ENCODE measurements at regions not wholly inside any gene's neighbourhood (a gene's known extent, or its start where the extent isn't known, plus 50 kb on each side); places are given as distances from the start of the nearest gene placed in this dataset.

DNA sequence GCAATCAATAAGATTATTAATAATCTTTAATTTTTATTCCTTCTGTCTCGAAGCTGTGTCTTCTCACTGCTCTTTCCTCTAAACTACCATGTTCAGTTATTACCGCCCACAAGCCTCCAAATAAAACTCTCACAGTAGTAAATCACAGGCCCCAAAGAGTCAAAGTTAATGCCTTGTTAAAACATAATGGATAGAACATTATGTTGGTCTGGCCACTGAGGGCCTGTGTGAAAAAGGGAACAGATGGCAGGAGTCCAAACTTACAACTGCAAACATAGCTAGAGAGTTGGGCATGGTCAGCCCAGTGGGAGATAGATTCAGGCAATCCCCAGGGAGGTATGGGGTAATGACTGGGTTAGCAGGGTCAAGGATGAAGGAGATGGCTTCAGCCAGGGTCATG is 84.6 kb upstream of the TNIP3 start:
- Histone ChIP-seq H3K4me3 (replicated peaks; ENCODE audit: low read depth, low read length) (no peak overlapping the region), H3K36me3 (ENCODE audit: control insufficient read depth, insufficient read depth, low read length) (no peaks in the 10 kb centered on the region), H3K27me3 (replicated peaks; ENCODE audit: control insufficient read depth, insufficient read depth, low read length) (no peaks in the 10 kb centered on the region)
- no peak for TF ChIP-seq CTCF (IDR thresholded peaks at IDR 0.05; ENCODE audit: insufficient read depth, low read length, poor library complexity, severe bottlenecking)
- no peak for DNase-seq (ENCODE audit: extremely low read depth, insufficient read length)

DNA sequence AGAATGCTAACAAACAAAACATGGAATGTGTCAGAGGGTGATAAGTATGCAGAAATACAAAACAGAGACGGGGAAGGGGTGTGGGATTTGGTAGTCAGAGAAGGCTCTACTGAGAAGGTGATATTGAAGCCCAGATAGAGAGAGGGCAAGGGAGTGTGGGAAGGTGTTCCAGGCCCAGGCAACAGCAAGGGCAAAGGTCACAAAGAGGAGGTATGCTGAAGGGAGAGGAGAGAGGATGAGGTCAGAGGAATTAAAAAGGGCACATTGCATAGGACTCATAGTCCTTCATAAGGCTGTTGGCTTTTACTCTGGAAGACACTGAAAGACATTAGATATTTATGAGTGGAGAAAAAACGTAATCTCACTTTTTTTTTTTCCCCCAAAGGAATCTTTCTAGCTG is 82.6 kb upstream of the TNIP3 start:
- Histone ChIP-seq H3K27me3 (replicated peaks; ENCODE audit: control insufficient read depth, insufficient read depth, low read length) (no peaks in the 10 kb centered on the region), H3K4me3 (replicated peaks; ENCODE audit: low read depth, low read length) (no peak overlapping the region), H3K36me3 (ENCODE audit: control insufficient read depth, insufficient read depth, low read length) (no peaks in the 10 kb centered on the region)
- no peak for DNase-seq (ENCODE audit: extremely low read depth, insufficient read length)
- no peak for TF ChIP-seq CTCF (IDR thresholded peaks at IDR 0.05; ENCODE audit: insufficient read depth, low read length, poor library complexity, severe bottlenecking)

- Histone ChIP-seq H3K27me3 (replicated peaks; ENCODE audit: control insufficient read depth, insufficient read depth, low read length) (no peaks in the 10 kb centered on the region), H3K36me3 (ENCODE audit: control insufficient read depth, insufficient read depth, low read length) (no peaks in the 10 kb centered on the region), H3K4me3 (replicated peaks; ENCODE audit: low read depth, low read length) (no peak overlapping the region)
- TF ChIP-seq CTCF (IDR thresholded peaks at IDR 0.05; ENCODE audit: insufficient read depth, low read length, poor library complexity, severe bottlenecking) = no peak
- no peak for DNase-seq (ENCODE audit: extremely low read depth, insufficient read length)
Measured at GRCh38 chr4:121243485-121243884, 79.4 kb upstream of the TNIP3 start.

DNA sequence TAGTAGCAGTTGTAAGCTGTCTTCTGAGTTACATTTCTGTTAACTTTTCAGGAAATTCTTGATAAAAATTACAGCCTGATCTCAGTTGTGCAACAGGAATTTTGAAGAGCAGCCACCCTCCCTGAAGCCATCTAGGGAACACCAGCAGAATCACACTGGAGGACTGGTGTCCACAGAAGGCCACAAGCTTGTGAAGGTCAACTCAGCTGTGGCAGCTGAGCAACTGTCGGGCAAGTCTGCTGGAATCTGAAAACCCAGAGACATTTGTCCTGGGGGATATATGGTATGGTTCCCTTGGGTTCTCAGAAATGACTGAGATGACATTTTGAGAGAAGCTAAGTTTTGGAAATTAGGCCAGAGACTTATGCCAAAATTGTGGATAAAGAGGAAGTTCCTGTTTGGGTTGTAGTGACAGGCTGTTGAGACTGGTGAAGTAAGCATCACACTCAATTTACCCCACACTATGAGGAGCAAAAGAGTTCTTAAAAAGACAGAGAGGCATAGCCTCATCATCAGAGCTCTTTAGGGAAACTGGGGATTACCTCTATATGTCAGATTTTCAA is 78.1 kb upstream of the TNIP3 start:
- no peaks in the 10 kb centered on the region for H3K27me3 ChIP-seq (replicated peaks; ENCODE audit: control insufficient read depth, insufficient read depth, low read length)
- no peak for DNase-seq (ENCODE audit: extremely low read depth, insufficient read length)
- no peak for TF ChIP-seq CTCF (IDR thresholded peaks at IDR 0.05; ENCODE audit: insufficient read depth, low read length, poor library complexity, severe bottlenecking)
- no peak overlapping the region for H3K4me3 ChIP-seq (replicated peaks; ENCODE audit: low read depth, low read length)
- no peaks in the 10 kb centered on the region for H3K36me3 ChIP-seq (ENCODE audit: control insufficient read depth, insufficient read depth, low read length)

DNA sequence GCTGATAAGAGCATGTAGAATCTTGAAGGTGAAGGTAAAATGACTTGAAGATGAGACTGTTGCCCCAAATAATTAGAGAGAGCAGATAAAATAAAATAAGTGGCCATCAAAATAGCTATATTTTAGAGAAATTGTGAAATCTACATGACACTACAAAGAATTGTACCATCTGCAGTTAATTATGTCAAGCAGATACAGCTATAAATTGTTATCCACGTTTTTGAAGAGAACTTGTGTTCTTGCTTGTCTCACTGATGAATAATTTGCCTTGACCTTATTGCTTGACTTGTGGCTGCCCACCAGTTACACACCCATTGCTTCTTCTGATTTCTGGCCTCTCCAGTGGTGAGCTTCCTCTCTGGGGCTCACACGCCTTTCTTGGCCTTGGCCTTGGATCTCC is 75.8 kb upstream of the TNIP3 start:
- no peak for TF ChIP-seq CTCF (IDR thresholded peaks at IDR 0.05; ENCODE audit: insufficient read depth, low read length, poor library complexity, severe bottlenecking)
- DNase-seq (ENCODE audit: extremely low read depth, insufficient read length) = no peak
- Histone ChIP-seq H3K36me3 (ENCODE audit: control insufficient read depth, insufficient read depth, low read length) (no peaks in the 10 kb centered on the region), H3K4me3 (replicated peaks; ENCODE audit: low read depth, low read length) (no peak overlapping the region), H3K27me3 (replicated peaks; ENCODE audit: control insufficient read depth, insufficient read depth, low read length) (no peaks in the 10 kb centered on the region)

- H3K27me3 ChIP-seq (replicated peaks; ENCODE audit: control insufficient read depth, insufficient read depth, low read length) = no peaks in the 10 kb centered on the region
Measured at GRCh38 chr4:121238461-121238860, 74.3 kb upstream of the TNIP3 start.

More at GRCh38 chr4:121238461-121238860, 74.3 kb upstream of the TNIP3 start:
- DNase-seq (ENCODE audit: extremely low read depth, insufficient read length) = no peak
- TF ChIP-seq CTCF (IDR thresholded peaks at IDR 0.05; ENCODE audit: insufficient read depth, low read length, poor library complexity, severe bottlenecking) = no peak
- no peaks in the 10 kb centered on the region for H3K36me3 ChIP-seq (ENCODE audit: control insufficient read depth, insufficient read depth, low read length)
- no peak overlapping the region for H3K4me3 ChIP-seq (replicated peaks; ENCODE audit: low read depth, low read length)
